ENCODE measurements at regions not wholly inside any gene's neighbourhood (a gene's known extent, or its start where the extent isn't known, plus 50 kb on each side); places are given as distances from the start of the nearest gene placed in this dataset.

DNA sequence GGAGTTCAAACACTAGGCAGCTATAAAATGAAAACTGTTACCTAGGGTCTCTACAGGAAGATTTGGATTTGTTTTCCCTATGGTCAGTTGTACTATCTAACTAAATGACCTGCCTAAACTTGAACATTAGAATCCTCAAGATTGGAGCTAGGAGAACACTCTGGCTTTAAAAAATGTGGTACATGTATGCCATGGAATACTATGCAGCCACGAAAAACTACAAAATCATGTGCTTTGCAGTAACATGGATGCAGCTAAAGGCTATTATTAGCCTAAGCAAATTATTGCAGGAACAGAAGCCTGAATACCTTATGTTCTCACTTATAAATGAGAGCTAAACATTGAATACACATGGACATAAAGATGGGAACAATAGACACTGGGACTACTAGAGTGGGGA, 87.1 kb upstream of the MAGI2 start:
- Mint-ChIP-seq H3K27me3 (ENCODE audit: insufficient read depth, unreplicated experiment) (no peaks in the 10 kb centered on the region), H3K9me3 (ENCODE audit: unreplicated experiment) (no peaks in the 10 kb centered on the region), H3K27ac (ENCODE audit: unreplicated experiment) (no peak overlapping the region), H3K36me3 (ENCODE audit: insufficient read depth, unreplicated experiment) (no peaks in the 10 kb centered on the region), H3K4me1 (ENCODE audit: low read depth, unreplicated experiment) (peaks cover 19% of the 10 kb centered on the region), H3K4me3 (ENCODE audit: unreplicated experiment) (no peak overlapping the region)
- Histone ChIP-seq H3K27me3 (replicated peaks; ENCODE audit: control insufficient read depth, insufficient read depth, low read length) (no peaks in the 10 kb centered on the region), H3K4me1 (0 out of 2 replicates have a peak, but pooled peaks cover 4% of the 10 kb centered on the region), H3K36me3 (ENCODE audit: control insufficient read depth, insufficient read depth, low read length) (no peaks in the 10 kb centered on the region), H3K9me3 (peaks cover under 1% of the 10 kb centered on the region; the same call in 1 of the 2 replicates), H3K4me3 (ENCODE audit: low read depth, low read length) (no peak overlapping the region)
- intact Hi-C loops (cut with micrococcal nuclease; ENCODE audit: unreplicated experiment), result loop anchor here (10.0 kb wide), 1 partner anchor 196 kb away; no protein-coding TSS in a partner anchor
- no TSS peak for BruUV-seq (replicated peaks)
- TF ChIP-seq, protein P1, sequence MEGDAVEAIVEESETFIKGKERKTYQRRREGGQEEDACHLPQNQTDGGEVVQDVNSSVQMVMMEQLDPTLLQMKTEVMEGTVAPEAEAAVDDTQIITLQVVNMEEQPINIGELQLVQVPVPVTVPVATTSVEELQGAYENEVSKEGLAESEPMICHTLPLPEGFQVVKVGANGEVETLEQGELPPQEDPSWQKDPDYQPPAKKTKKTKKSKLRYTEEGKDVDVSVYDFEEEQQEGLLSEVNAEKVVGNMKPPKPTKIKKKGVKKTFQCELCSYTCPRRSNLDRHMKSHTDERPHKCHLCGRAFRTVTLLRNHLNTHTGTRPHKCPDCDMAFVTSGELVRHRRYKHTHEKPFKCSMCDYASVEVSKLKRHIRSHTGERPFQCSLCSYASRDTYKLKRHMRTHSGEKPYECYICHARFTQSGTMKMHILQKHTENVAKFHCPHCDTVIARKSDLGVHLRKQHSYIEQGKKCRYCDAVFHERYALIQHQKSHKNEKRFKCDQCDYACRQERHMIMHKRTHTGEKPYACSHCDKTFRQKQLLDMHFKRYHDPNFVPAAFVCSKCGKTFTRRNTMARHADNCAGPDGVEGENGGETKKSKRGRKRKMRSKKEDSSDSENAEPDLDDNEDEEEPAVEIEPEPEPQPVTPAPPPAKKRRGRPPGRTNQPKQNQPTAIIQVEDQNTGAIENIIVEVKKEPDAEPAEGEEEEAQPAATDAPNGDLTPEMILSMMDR (IDR thresholded peaks at IDR 0.05; ENCODE audit: insufficient read depth in 1 of 2, low read depth in 1 of 2, low read length in 1 of 2, severe bottlenecking in 1 of 2, unreplicated experiment in 1 of 2), result no peak
- POLR2A ChIA-PET, result no interaction called here
- CTCF ChIA-PET, result no interaction called here
- no peak for DNase-seq

DNA sequence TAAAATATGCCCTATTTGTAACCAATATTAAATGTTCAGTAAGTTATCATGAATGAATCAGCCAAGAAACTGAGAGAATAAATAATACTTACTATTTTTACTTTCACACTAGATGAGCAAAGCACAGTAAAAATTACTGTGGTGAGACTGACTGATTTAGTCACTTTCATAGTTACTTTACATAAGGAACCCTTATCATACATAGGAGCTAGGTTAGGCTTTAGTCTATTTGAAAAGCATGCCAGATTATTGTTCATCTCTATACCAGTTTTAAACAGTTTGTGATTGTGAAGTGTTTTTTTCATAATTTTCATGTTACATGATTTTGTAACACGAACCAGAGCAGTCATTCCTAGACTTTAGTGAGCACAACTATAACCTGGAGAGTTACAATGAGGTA, 80.7 kb upstream of the MAGI2 start:
- Mint-ChIP-seq H3K27ac (ENCODE audit: unreplicated experiment) (no peak overlapping the region), H3K4me3 (ENCODE audit: unreplicated experiment) (no peak overlapping the region), H3K9me3 (ENCODE audit: unreplicated experiment) (no peaks in the 10 kb centered on the region), H3K4me1 (ENCODE audit: low read depth, unreplicated experiment) (peaks cover 37% of the 10 kb centered on the region), H3K27me3 (ENCODE audit: insufficient read depth, unreplicated experiment) (no peaks in the 10 kb centered on the region), H3K36me3 (ENCODE audit: insufficient read depth, unreplicated experiment) (no peaks in the 10 kb centered on the region)
- Histone ChIP-seq H3K9me3 (peaks cover 6% of the 10 kb centered on the region; the same call in 1 of the 2 replicates), H3K4me3 (ENCODE audit: low read depth, low read length) (no peak overlapping the region), H3K27me3 (replicated peaks; ENCODE audit: control insufficient read depth, insufficient read depth, low read length) (no peaks in the 10 kb centered on the region), H3K4me1 (peaks cover 13% of the 10 kb centered on the region; the same call in 1 of the 2 replicates), H3K36me3 (ENCODE audit: control insufficient read depth, insufficient read depth, low read length) (no peaks in the 10 kb centered on the region)
- ChIA-PET CTCF (no interaction called here), POLR2A (no interaction called here)
- DNase-seq, result no peak
- intact Hi-C loops (cut with micrococcal nuclease; ENCODE audit: unreplicated experiment), result no loop called here
- TF ChIP-seq, protein P1 (IDR thresholded peaks at IDR 0.05; ENCODE audit: insufficient read depth in 1 of 2, low read depth in 1 of 2, low read length in 1 of 2, severe bottlenecking in 1 of 2, unreplicated experiment in 1 of 2), result no peak
- BruUV-seq (replicated peaks), result no TSS peak

GRCh38 chr7:79531905-79532664, 78.6 kb upstream of the MAGI2 start:
- no peaks in the 10 kb centered on the region for H3K27me3 Mint-ChIP-seq (ENCODE audit: insufficient read depth, unreplicated experiment)
- no TSS peak for BruUV-seq (replicated peaks)
- no peaks in the 10 kb centered on the region for H3K36me3 Mint-ChIP-seq (ENCODE audit: insufficient read depth, unreplicated experiment)
- ChIA-PET POLR2A (no interaction called here), CTCF (no interaction called here)
- H3K4me1 ChIP-seq, result peaks cover 11% of the 10 kb centered on the region; the same call in 1 of the 2 replicates
- no peak overlapping the region for H3K27ac Mint-ChIP-seq (ENCODE audit: unreplicated experiment)
- no peak overlapping the region for H3K4me3 ChIP-seq (ENCODE audit: low read depth, low read length)
- DNase-seq, result no peak
- H3K9me3 Mint-ChIP-seq (ENCODE audit: unreplicated experiment), result no peaks in the 10 kb centered on the region
- intact Hi-C loops (cut with micrococcal nuclease; ENCODE audit: unreplicated experiment), result no loop called here
- H3K27me3 ChIP-seq (replicated peaks; ENCODE audit: control insufficient read depth, insufficient read depth, low read length), result no peaks in the 10 kb centered on the region
- H3K9me3 ChIP-seq, result peaks cover 6% of the 10 kb centered on the region; the same call in 1 of the 2 replicates
- no peak overlapping the region for H3K4me3 Mint-ChIP-seq (ENCODE audit: unreplicated experiment)
- H3K36me3 ChIP-seq (ENCODE audit: control insufficient read depth, insufficient read depth, low read length), result no peaks in the 10 kb centered on the region
- H3K4me1 Mint-ChIP-seq (ENCODE audit: low read depth, unreplicated experiment), result peaks cover 28% of the 10 kb centered on the region
- TF ChIP-seq, protein P1 (IDR thresholded peaks at IDR 0.05; ENCODE audit: insufficient read depth in 1 of 2, low read depth in 1 of 2, low read length in 1 of 2, severe bottlenecking in 1 of 2, unreplicated experiment in 1 of 2), result no peak
